AG08395 (cell line): ENCODE measurements at regions not wholly inside any gene's neighbourhood (a gene's known extent, or its start where the extent isn't known, plus 50 kb on each side); places are given as distances from the start of the nearest gene placed in this dataset.

ENCODE experiments used
- DNase-seq: peaks from one replicate; pipeline ENCODE4 v3.0.0; 2012; ENCODE audit warnings: mixed read lengths, low spot score

GRCh38 chr10:8487346-8487745 lies 432.9 kb downstream of the GATA3 start:
- no peak for DNase-seq

GRCh38 chr10:8489232-8489631 lies 434.7 kb downstream of the GATA3 start:
- DNase-seq: no peak

GRCh38 chr10:8489823-8490222 lies 435.3 kb downstream of the GATA3 start:
- no peak for DNase-seq

GRCh38 chr10:8498290-8498689 lies 443.8 kb downstream of the GATA3 start:
- no peak for DNase-seq

GRCh38 chr10:8498881-8499280 lies 444.4 kb downstream of the GATA3 start:
- no peak for DNase-seq

- no peak for DNase-seq
Measured at GRCh38 chr10:8499312-8499711, 444.8 kb downstream of the GATA3 start.

- no peak for DNase-seq
Measured at GRCh38 chr10:8499752-8500390, 445.4 kb downstream of the GATA3 start.

- no peak for DNase-seq
Measured at GRCh38 chr10:8502573-8502972, 448.1 kb downstream of the GATA3 start.

- no peak for DNase-seq
Measured at GRCh38 chr10:8504499-8504898, 450.0 kb downstream of the GATA3 start.

GRCh38 chr10:8507156-8507555 lies 452.7 kb downstream of the GATA3 start:
- DNase-seq: no peak

GRCh38 chr10:8508882-8509281 lies 454.4 kb downstream of the GATA3 start:
- no peak for DNase-seq

GRCh38 chr10:8510471-8510870 lies 456.0 kb downstream of the GATA3 start:
- DNase-seq: no peak

GRCh38 chr10:8511026-8511425 lies 456.5 kb downstream of the GATA3 start:
- no peak for DNase-seq

GRCh38 chr10:8513155-8514147 lies 459.0 kb downstream of the GATA3 start:
- DNase-seq: no peak

GRCh38 chr10:8520382-8520781 lies 465.9 kb downstream of the GATA3 start:
- DNase-seq: no peak

GRCh38 chr10:8527773-8528172 lies 473.3 kb downstream of the GATA3 start:
- no peak for DNase-seq

GRCh38 chr10:8531116-8531515 lies 476.6 kb downstream of the GATA3 start:
- no peak for DNase-seq

- DNase-seq: no peak
Measured at GRCh38 chr10:8532647-8533046, 478.2 kb downstream of the GATA3 start.

GRCh38 chr10:8533462-8533861 lies 479.0 kb downstream of the GATA3 start:
- no peak for DNase-seq

- DNase-seq: no peak
Measured at GRCh38 chr10:8534096-8534495, 479.6 kb downstream of the GATA3 start.

- DNase-seq: no peak
Measured at GRCh38 chr10:8534891-8535290, 480.4 kb downstream of the GATA3 start.

- DNase-seq: no peak
Measured at GRCh38 chr10:8539056-8539455, 484.6 kb downstream of the GATA3 start.

GRCh38 chr10:8543361-8544056 lies 489.0 kb downstream of the GATA3 start:
- DNase-seq: no peak
